HT1080 (cell line): ENCODE measurements at regions not wholly inside any gene's neighbourhood (a gene's known extent, or its start where the extent isn't known, plus 50 kb on each side); places are given as distances from the start of the nearest gene placed in this dataset.
A peak's percentile ranks its signal among the peaks of the same experiment; 100 is the strongest.
"Not testable (repeated sequence)": the region's sequence is repeated elsewhere in the genome, so short reads cannot be mapped to it uniquely, and the experiment has no call there.

ENCODE experiments used
- DNase-seq: peaks from one replicate; pipeline ENCODE4 v3.0.0-alpha.2; 2015; ENCODE audit warnings: low read depth

GRCh38 chr17:30713805-30714204, 110.7 kb downstream of the CRLF3 start:
- DNase-seq = not testable (repeated sequence)

GRCh38 chr17:30712859-30713258, 111.6 kb downstream of the CRLF3 start:
- not testable (repeated sequence) for DNase-seq

- not testable (repeated sequence) for DNase-seq
These were observed 112.6 kb downstream of the CRLF3 start for GRCh38 chr17:30711626-30712507.

GRCh38 chr17:30711176-30711575, 113.3 kb downstream of the CRLF3 start:
- DNase-seq = not testable (repeated sequence)

GRCh38 chr17:30710276-30711088, 114.0 kb downstream of the CRLF3 start:
- DNase-seq = not testable (repeated sequence)

- DNase-seq = not testable (repeated sequence)
These were observed 114.8 kb downstream of the CRLF3 start for GRCh38 chr17:30709561-30710275.

GRCh38 chr17:30709096-30709495, 115.4 kb downstream of the CRLF3 start:
- not testable (repeated sequence) for DNase-seq

GRCh38 chr17:30708241-30709078, 116.0 kb downstream of the CRLF3 start:
- peak; percentile 94 for DNase-seq

GRCh38 chr17:30707724-30708240, 116.7 kb downstream of the CRLF3 start:
- DNase-seq = peak; percentile 45

- not testable (repeated sequence) for DNase-seq
These were observed 117.8 kb downstream of the CRLF3 start for GRCh38 chr17:30706461-30707335.

- DNase-seq = not testable (repeated sequence)
These were observed 118.5 kb downstream of the CRLF3 start for GRCh38 chr17:30706004-30706403.

GRCh38 chr17:30701498-30701989, 122.9 kb downstream of the CRLF3 start:
- no peak for DNase-seq

- not testable (repeated sequence) for DNase-seq
These were observed 123.7 kb downstream of the CRLF3 start for GRCh38 chr17:30700833-30701232.

- peak; percentile 66 for DNase-seq
These were observed 126.7 kb downstream of the CRLF3 start for GRCh38 chr17:30697619-30698460.

GRCh38 chr17:30696234-30696633, 128.3 kb downstream of the CRLF3 start:
- no peak for DNase-seq

GRCh38 chr17:30695265-30695811, 129.2 kb downstream of the CRLF3 start:
- DNase-seq = peak; percentile 18

GRCh38 chr17:30693772-30694171, 130.7 kb downstream of the CRLF3 start:
- DNase-seq = not testable (repeated sequence)
